ENCODE measurements at regions not wholly inside any gene's neighbourhood (a gene's known extent, or its start where the extent isn't known, plus 50 kb on each side); places are given as distances from the start of the nearest gene placed in this dataset.

DNA sequence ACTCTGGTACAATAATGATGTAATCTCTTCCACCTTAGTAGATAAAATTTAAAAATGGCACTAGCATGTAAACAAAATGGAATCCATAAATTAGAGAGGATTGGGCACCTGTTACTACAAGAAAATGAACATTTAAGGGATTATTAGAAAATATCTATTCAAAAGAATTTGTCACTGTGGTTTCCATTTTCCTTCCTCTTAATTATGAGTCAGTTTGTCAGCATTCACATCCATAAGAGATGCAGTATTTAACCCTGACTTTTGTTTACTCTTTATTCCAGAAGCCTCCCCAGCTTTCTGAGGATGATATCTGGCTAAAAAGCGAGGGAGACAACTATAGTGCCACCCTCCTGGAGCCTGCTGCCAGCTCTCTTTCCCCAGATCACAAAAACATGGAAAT lies 72.1 kb downstream of the C9orf152 start (continued):
- TF ChIP-seq, protein P1, sequence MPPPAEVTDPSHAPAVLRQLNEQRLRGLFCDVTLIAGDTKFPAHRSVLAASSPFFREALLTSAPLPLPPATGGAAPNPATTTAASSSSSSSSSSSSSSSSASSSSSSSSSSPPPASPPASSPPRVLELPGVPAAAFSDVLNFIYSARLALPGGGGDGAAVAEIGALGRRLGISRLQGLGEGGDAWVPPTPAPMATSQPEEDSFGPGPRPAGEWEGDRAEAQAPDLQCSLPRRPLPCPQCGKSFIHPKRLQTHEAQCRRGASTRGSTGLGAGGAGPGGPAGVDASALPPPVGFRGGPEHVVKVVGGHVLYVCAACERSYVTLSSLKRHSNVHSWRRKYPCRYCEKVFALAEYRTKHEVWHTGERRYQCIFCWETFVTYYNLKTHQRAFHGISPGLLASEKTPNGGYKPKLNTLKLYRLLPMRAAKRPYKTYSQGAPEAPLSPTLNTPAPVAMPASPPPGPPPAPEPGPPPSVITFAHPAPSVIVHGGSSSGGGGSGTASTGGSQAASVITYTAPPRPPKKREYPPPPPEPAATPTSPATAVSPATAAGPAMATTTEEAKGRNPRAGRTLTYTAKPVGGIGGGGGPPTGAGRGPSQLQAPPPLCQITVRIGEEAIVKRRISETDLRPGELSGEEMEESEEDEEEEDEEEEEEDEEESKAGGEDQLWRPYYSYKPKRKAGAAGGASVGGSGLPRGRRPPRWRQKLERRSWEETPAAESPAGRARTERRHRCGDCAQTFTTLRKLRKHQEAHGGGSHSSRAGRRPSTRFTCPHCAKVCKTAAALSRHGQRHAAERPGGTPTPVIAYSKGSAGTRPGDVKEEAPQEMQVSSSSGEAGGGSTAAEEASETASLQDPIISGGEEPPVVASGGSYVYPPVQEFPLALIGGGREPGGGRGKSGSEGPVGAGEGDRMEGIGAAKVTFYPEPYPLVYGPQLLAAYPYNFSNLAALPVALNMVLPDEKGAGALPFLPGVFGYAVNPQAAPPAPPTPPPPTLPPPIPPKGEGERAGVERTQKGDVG (CRISPR knock-in tag; IDR thresholded peaks at IDR 0.05; ENCODE audit: borderline replicate concordance), result no peak
- TF ChIP-seq ZFP62 (CRISPR knock-in tag; IDR thresholded peaks at IDR 0.05) (no peak), TSC22D2 (CRISPR knock-in tag; IDR thresholded peaks at IDR 0.05; ENCODE audit: borderline replicate concordance) (no peak), ZNF292 (CRISPR knock-in tag; IDR thresholded peaks at IDR 0.05; ENCODE audit: borderline replicate concordance, low read depth) (no peak), ZMAT3 (CRISPR knock-in tag; conservative IDR thresholded peaks at IDR 0.05) (no peak)
- TF ChIP-seq, protein P2, sequence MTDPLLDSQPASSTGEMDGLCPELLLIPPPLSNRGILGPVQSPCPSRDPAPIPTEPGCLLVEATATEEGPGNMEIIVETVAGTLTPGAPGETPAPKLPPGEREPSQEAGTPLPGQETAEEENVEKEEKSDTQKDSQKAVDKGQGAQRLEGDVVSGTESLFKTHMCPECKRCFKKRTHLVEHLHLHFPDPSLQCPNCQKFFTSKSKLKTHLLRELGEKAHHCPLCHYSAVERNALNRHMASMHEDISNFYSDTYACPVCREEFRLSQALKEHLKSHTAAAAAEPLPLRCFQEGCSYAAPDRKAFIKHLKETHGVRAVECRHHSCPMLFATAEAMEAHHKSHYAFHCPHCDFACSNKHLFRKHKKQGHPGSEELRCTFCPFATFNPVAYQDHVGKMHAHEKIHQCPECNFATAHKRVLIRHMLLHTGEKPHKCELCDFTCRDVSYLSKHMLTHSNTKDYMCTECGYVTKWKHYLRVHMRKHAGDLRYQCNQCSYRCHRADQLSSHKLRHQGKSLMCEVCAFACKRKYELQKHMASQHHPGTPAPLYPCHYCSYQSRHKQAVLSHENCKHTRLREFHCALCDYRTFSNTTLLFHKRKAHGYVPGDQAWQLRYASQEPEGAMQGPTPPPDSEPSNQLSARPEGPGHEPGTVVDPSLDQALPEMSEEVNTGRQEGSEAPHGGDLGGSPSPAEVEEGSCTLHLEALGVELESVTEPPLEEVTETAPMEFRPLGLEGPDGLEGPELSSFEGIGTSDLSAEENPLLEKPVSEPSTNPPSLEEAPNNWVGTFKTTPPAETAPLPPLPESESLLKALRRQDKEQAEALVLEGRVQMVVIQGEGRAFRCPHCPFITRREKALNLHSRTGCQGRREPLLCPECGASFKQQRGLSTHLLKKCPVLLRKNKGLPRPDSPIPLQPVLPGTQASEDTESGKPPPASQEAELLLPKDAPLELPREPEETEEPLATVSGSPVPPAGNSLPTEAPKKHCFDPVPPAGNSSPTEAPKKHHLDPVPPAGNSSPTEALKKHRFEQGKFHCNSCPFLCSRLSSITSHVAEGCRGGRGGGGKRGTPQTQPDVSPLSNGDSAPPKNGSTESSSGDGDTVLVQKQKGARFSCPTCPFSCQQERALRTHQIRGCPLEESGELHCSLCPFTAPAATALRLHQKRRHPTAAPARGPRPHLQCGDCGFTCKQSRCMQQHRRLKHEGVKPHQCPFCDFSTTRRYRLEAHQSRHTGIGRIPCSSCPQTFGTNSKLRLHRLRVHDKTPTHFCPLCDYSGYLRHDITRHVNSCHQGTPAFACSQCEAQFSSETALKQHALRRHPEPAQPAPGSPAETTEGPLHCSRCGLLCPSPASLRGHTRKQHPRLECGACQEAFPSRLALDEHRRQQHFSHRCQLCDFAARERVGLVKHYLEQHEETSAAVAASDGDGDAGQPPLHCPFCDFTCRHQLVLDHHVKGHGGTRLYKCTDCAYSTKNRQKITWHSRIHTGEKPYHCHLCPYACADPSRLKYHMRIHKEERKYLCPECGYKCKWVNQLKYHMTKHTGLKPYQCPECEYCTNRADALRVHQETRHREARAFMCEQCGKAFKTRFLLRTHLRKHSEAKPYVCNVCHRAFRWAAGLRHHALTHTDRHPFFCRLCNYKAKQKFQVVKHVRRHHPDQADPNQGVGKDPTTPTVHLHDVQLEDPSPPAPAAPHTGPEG (CRISPR knock-in tag; IDR thresholded peaks at IDR 0.05), result no peak
- TF ChIP-seq, protein P3, sequence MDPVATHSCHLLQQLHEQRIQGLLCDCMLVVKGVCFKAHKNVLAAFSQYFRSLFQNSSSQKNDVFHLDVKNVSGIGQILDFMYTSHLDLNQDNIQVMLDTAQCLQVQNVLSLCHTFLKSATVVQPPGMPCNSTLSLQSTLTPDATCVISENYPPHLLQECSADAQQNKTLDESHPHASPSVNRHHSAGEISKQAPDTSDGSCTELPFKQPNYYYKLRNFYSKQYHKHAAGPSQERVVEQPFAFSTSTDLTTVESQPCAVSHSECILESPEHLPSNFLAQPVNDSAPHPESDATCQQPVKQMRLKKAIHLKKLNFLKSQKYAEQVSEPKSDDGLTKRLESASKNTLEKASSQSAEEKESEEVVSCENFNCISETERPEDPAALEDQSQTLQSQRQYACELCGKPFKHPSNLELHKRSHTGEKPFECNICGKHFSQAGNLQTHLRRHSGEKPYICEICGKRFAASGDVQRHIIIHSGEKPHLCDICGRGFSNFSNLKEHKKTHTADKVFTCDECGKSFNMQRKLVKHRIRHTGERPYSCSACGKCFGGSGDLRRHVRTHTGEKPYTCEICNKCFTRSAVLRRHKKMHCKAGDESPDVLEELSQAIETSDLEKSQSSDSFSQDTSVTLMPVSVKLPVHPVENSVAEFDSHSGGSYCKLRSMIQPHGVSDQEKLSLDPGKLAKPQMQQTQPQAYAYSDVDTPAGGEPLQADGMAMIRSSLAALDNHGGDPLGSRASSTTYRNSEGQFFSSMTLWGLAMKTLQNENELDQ (CRISPR knock-in tag; IDR thresholded peaks at IDR 0.05; ENCODE audit: borderline replicate concordance), result no peak
